MM.1S (cell line): ENCODE measurements at regions not wholly inside any gene's neighbourhood (a gene's known extent, or its start where the extent isn't known, plus 50 kb on each side); places are given as distances from the start of the nearest gene placed in this dataset.

Source experiments
- EZH2 ChIP-seq: fragments of 300-600 bp; sonication (generic); optimal IDR thresholded peaks from 2 replicates; pipeline ENCODE3; 2017; ENCODE audit warnings: low read depth, mild to moderate bottlenecking, antibody characterized with exemption, low read length, mixed read lengths
- EZH2phosphoT487 ChIP-seq: fragments of 300-600 bp; sonication (generic); IDR thresholded peaks from 2 replicates; pipeline ENCODE4 v1.6.1; 2018; ENCODE audit warnings: antibody characterized with exemption, low read length
- TF ChIP-seq, protein P1 (sequence below): fragments of 300-600 bp; sonication (generic); IDR thresholded peaks from 2 replicates; pipeline ENCODE4 v1.5.1; 2016; ENCODE audit warnings: antibody characterized with exemption, low read length, mixed read lengths

DNA sequence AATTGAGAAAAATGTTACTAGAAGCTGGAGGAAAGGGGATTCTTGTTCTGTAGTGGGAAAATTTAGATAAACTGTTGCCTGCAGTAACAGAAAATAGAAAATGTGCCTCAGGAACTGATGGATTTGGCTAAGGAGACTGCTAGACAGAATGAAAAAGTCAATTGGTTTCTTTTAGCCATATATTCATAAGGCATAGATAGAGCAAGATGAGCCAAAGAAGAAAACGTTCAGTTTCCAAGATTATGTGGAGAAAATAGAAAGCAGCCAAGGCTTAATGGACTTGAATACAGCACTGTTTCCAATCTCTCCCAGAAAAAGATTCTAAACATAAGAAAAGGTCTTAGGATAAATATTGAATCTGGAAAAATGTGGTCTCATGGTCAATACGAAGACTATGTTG, 115.1 kb upstream of the TCF21 start:
- TF ChIP-seq EZH2 (no peak), EZH2phosphoT487 (no peak)
- TF ChIP-seq, protein P1, sequence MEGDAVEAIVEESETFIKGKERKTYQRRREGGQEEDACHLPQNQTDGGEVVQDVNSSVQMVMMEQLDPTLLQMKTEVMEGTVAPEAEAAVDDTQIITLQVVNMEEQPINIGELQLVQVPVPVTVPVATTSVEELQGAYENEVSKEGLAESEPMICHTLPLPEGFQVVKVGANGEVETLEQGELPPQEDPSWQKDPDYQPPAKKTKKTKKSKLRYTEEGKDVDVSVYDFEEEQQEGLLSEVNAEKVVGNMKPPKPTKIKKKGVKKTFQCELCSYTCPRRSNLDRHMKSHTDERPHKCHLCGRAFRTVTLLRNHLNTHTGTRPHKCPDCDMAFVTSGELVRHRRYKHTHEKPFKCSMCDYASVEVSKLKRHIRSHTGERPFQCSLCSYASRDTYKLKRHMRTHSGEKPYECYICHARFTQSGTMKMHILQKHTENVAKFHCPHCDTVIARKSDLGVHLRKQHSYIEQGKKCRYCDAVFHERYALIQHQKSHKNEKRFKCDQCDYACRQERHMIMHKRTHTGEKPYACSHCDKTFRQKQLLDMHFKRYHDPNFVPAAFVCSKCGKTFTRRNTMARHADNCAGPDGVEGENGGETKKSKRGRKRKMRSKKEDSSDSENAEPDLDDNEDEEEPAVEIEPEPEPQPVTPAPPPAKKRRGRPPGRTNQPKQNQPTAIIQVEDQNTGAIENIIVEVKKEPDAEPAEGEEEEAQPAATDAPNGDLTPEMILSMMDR = no peak
